ENCODE measurements at regions not wholly inside any gene's neighbourhood (a gene's known extent, or its start where the extent isn't known, plus 50 kb on each side); places are given as distances from the start of the nearest gene placed in this dataset.

- Histone ChIP-seq H3K36me3 (ENCODE audit: control insufficient read depth, insufficient read depth, low read length) (no peaks in the 10 kb centered on the region), H3K27ac (ENCODE audit: insufficient read depth, low read length, poor library complexity, severe bottlenecking) (no peak overlapping the region), H3K9me3 (ENCODE audit: control insufficient read depth in 2 of 2, low read length in 2 of 2) (no peaks in the 10 kb centered on the region), H3K27me3 (ENCODE audit: control insufficient read depth, insufficient read depth, low read length) (peaks cover 17% of the 10 kb centered on the region), H3K4me1 (ENCODE audit: control insufficient read depth, insufficient read depth, low read length, poor library complexity, severe bottlenecking) (no peaks in the 10 kb centered on the region), H3K4me3 (ENCODE audit: low read depth, low read length) (no peak overlapping the region)
- Mint-ChIP-seq H3K27ac (no peak overlapping the region), H3K27me3 (peaks cover 32% of the 10 kb centered on the region), H3K4me3 (no peak overlapping the region), H3K9me3 (no peaks in the 10 kb centered on the region), H3K4me1 (peaks cover 0 to 2% (median 0%) of the 10 kb centered on the region in 4 donors), H3K36me3 (no peaks in the 10 kb centered on the region)
- no peak for DNase-seq
- ATAC-seq (ENCODE audit: low read depth in 2 of 2) = no peak
Measured at GRCh38 chr9:86408121-86408520, 53.9 kb upstream of the TUT7 start.

DNA sequence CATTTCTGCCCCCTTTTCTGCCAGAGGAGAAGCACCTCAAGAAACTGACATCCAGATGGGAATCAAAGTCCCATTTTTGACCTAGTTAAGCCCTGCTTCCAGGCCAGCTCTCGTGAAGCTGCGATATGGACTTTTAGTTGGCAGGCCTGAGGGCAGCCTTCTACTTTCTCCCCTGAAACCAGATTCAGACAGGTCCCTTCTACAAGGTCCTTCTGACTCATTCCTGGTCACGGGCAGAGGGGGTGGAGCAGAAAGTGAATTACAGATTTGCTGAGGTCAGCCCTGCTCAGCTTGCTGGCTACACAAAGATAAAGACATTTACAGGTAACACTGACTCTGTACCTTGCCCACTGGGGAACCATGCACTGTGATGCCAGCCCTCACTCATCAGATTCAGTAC, 52.8 kb upstream of the TUT7 start:
- H3K36me3 Mint-ChIP-seq = no peaks in the 10 kb centered on the region
- H3K9me3 Mint-ChIP-seq = no peaks in the 10 kb centered on the region
- peaks cover 33% of the 10 kb centered on the region for H3K27me3 Mint-ChIP-seq
- Histone ChIP-seq H3K4me3 (ENCODE audit: low read depth, low read length) (no peak overlapping the region), H3K27me3 (ENCODE audit: control insufficient read depth, insufficient read depth, low read length) (peaks cover 17% of the 10 kb centered on the region), H3K27ac (ENCODE audit: insufficient read depth, low read length, poor library complexity, severe bottlenecking) (no peak overlapping the region), H3K4me1 (ENCODE audit: control insufficient read depth, insufficient read depth, low read length, poor library complexity, severe bottlenecking) (no peaks in the 10 kb centered on the region), H3K36me3 (ENCODE audit: control insufficient read depth, insufficient read depth, low read length) (no peaks in the 10 kb centered on the region), H3K9me3 (ENCODE audit: control insufficient read depth in 2 of 2, low read length in 2 of 2) (no peaks in the 10 kb centered on the region)
- ATAC-seq (ENCODE audit: low read depth in 2 of 2) = no peak
- peaks cover 0 to 4% (median 0%) of the 10 kb centered on the region in 4 donors for H3K4me1 Mint-ChIP-seq
- no peak overlapping the region for H3K4me3 Mint-ChIP-seq
- DNase-seq = no peak
- H3K27ac Mint-ChIP-seq = no peak overlapping the region

DNA sequence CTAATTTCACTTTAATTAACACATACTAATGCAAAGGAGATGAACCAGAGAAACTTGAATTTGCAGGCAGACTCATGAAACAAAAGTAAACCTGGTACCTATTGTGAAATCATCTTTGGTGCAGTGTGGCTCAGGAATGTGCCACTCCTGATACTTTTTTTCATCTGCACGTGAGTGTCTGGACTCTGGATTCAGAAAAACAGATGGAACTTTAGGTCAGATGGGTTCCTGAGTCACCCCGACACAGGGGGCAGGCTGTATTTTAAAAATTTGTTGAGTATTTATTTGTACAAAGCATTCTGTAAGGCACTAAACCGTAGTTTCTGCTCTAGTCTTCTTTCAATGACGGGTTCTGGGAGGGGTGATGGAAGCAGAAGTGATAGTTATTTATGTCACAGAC, 52.2 kb upstream of the TUT7 start:
- DNase-seq = no peak
- Mint-ChIP-seq H3K27me3 (peaks cover 38% of the 10 kb centered on the region), H3K4me3 (peak overlapping the region in 1 of 4 donors; percentile 52), H3K36me3 (no peaks in the 10 kb centered on the region), H3K9me3 (no peaks in the 10 kb centered on the region), H3K4me1 (peaks cover 0 to 4% (median 0%) of the 10 kb centered on the region in 4 donors), H3K27ac (no peak overlapping the region)
- Histone ChIP-seq H3K27me3 (ENCODE audit: control insufficient read depth, insufficient read depth, low read length) (peaks cover 17% of the 10 kb centered on the region), H3K36me3 (ENCODE audit: control insufficient read depth, insufficient read depth, low read length) (no peaks in the 10 kb centered on the region), H3K4me3 (ENCODE audit: low read depth, low read length) (no peak overlapping the region), H3K4me1 (ENCODE audit: control insufficient read depth, insufficient read depth, low read length, poor library complexity, severe bottlenecking) (no peaks in the 10 kb centered on the region), H3K27ac (ENCODE audit: insufficient read depth, low read length, poor library complexity, severe bottlenecking) (no peak overlapping the region), H3K9me3 (ENCODE audit: control insufficient read depth in 2 of 2, low read length in 2 of 2) (no peaks in the 10 kb centered on the region)
- no peak for ATAC-seq (ENCODE audit: low read depth in 2 of 2)

- H3K4me3 ChIP-seq (ENCODE audit: low read depth, low read length) = no peak overlapping the region
- H3K4me1 ChIP-seq (ENCODE audit: control insufficient read depth, insufficient read depth, low read length, poor library complexity, severe bottlenecking) = no peaks in the 10 kb centered on the region
- no peak for ATAC-seq (ENCODE audit: low read depth in 2 of 2)
- H3K9me3 ChIP-seq (ENCODE audit: control insufficient read depth in 2 of 2, low read length in 2 of 2) = no peaks in the 10 kb centered on the region
- Mint-ChIP-seq H3K9me3 (no peaks in the 10 kb centered on the region), H3K27ac (no peak overlapping the region), H3K36me3 (no peaks in the 10 kb centered on the region), H3K27me3 (peaks cover 38% of the 10 kb centered on the region), H3K4me1 (peaks cover 0 to 4% (median 0%) of the 10 kb centered on the region in 4 donors), H3K4me3 (peak overlapping the region in 1 of 4 donors; percentile 52)
- peaks cover 17% of the 10 kb centered on the region for H3K27me3 ChIP-seq (ENCODE audit: control insufficient read depth, insufficient read depth, low read length)
- H3K27ac ChIP-seq (ENCODE audit: insufficient read depth, low read length, poor library complexity, severe bottlenecking) = no peak overlapping the region
- DNase-seq = peak in 1 of 3 donors; percentile 5
- H3K36me3 ChIP-seq (ENCODE audit: control insufficient read depth, insufficient read depth, low read length) = no peaks in the 10 kb centered on the region
Measured at GRCh38 chr9:86405926-86406325, 51.7 kb upstream of the TUT7 start.

GRCh38 chr9:86405086-86405491, 50.9 kb upstream of the TUT7 start:
- no peak overlapping the region for H3K4me3 Mint-ChIP-seq
- H3K4me1 Mint-ChIP-seq = peaks cover 0 to 4% (median 0%) of the 10 kb centered on the region in 4 donors
- H3K27me3 Mint-ChIP-seq = peaks cover 38% of the 10 kb centered on the region
- no peak for DNase-seq
- H3K9me3 Mint-ChIP-seq = peaks cover 0 to 2% (median 0%) of the 10 kb centered on the region in 7 donors
- no peaks in the 10 kb centered on the region for H3K36me3 Mint-ChIP-seq
- Histone ChIP-seq H3K9me3 (ENCODE audit: control insufficient read depth in 2 of 2, low read length in 2 of 2) (no peaks in the 10 kb centered on the region), H3K27ac (ENCODE audit: insufficient read depth, low read length, poor library complexity, severe bottlenecking) (no peak overlapping the region), H3K4me1 (ENCODE audit: control insufficient read depth, insufficient read depth, low read length, poor library complexity, severe bottlenecking) (no peaks in the 10 kb centered on the region), H3K36me3 (ENCODE audit: control insufficient read depth, insufficient read depth, low read length) (no peaks in the 10 kb centered on the region), H3K27me3 (ENCODE audit: control insufficient read depth, insufficient read depth, low read length) (peaks cover 13% of the 10 kb centered on the region), H3K4me3 (ENCODE audit: low read depth, low read length) (no peak overlapping the region)
- no peak overlapping the region for H3K27ac Mint-ChIP-seq
- ATAC-seq (ENCODE audit: low read depth in 2 of 2) = no peak

All from CD4-positive, CD25-positive, alpha-beta regulatory T cell (primary cell).